RWPE2 (cell line): ENCODE measurements at regions not wholly inside any gene's neighbourhood (a gene's known extent, or its start where the extent isn't known, plus 50 kb on each side); places are given as distances from the start of the nearest gene placed in this dataset.
"Not testable (repeated sequence)": the region's sequence is repeated elsewhere in the genome, so short reads cannot be mapped to it uniquely, and the experiment has no call there.

ENCODE experiments used
- ATAC-seq: fragments of 200-7000 bp; cut with Tn5 transposase; 3 replicates; pipeline ENCODE4 v1.9.1; 2021; ENCODE audit warnings: low read depth
- DNase-seq: peaks from one replicate; pipeline ENCODE4 v3.0.0-alpha.2; 2020; ENCODE audit warnings: low spot score
- H3K27ac ChIP-seq: fragments of 450-650 bp; 2 replicates; pipeline ENCODE4 v1.5.1; 2017; ENCODE audit warnings: mild to moderate bottlenecking; ENCODE audit not compliant: poor library complexity, severe bottlenecking
- H3K27me3 ChIP-seq: fragments of 250-450 bp; sonication (Bioruptor Pico); 2 replicates; pipeline ENCODE4 v1.5.1; 2021; ENCODE audit warnings: mild to moderate bottlenecking, moderate library complexity; ENCODE audit not compliant: insufficient read depth, poor library complexity, severe bottlenecking
- H3K36me3 ChIP-seq: fragments of 250-450 bp; sonication (Bioruptor Pico); 2 replicates; pipeline ENCODE4 v1.5.1; 2020; ENCODE audit warnings: low read depth, mild to moderate bottlenecking, moderate library complexity
- H3K4me1 ChIP-seq: fragments of 250-450 bp; sonication (Bioruptor Pico); 2 replicates; pipeline ENCODE4 v1.5.1; 2021; ENCODE audit warnings: mild to moderate bottlenecking, moderate library complexity; ENCODE audit not compliant: insufficient read depth, poor library complexity, severe bottlenecking
- H3K4me3 ChIP-seq: fragments of 250-450 bp; sonication (Bioruptor Pico); 2 replicates; pipeline ENCODE4 v1.5.1; 2021; ENCODE audit warnings: mild to moderate bottlenecking, moderate library complexity; ENCODE audit not compliant: severe bottlenecking
- H3K9me3 ChIP-seq: fragments of 250-450 bp; sonication (Bioruptor Pico); 2 replicates; pipeline ENCODE4 v1.5.1; 2021; ENCODE audit warnings: mild to moderate bottlenecking, moderate library complexity; ENCODE audit not compliant: severe bottlenecking
- CTCF ChIP-seq: fragments of 450-650 bp; IDR thresholded peaks from one replicate; pipeline ENCODE4 v1.5.1; 2017; ENCODE audit warnings: mild to moderate bottlenecking, moderate library complexity; ENCODE audit not compliant: poor library complexity, severe bottlenecking

- no peaks in the 10 kb centered on the region for H3K9me3 ChIP-seq
- H3K27ac ChIP-seq: no peak overlapping the region
- no peaks in the 10 kb centered on the region for H3K36me3 ChIP-seq
- no peaks in the 10 kb centered on the region for H3K4me1 ChIP-seq
- DNase-seq (no peak), ATAC-seq (no peak)
- H3K4me3 ChIP-seq: no peak overlapping the region
- H3K27me3 ChIP-seq: no peaks in the 10 kb centered on the region
- no peak for TF ChIP-seq CTCF
Observed at GRCh38 chr7:13727751-13728150, 261.7 kb downstream of the ETV1 start.

- H3K36me3 ChIP-seq, ATAC-seq, DNase-seq, H3K4me3 ChIP-seq, H3K27ac ChIP-seq, H3K9me3 ChIP-seq, H3K27me3 ChIP-seq, H3K4me1 ChIP-seq: not testable (repeated sequence)
Observed at GRCh38 chr7:13728430-13728829, 261.0 kb downstream of the ETV1 start.

GRCh38 chr7:13731643-13732042 is 257.8 kb downstream of the ETV1 start:
- H3K27ac ChIP-seq: no peak overlapping the region
- ATAC-seq: no peak
- TF ChIP-seq CTCF: no peak
- no peaks in the 10 kb centered on the region for H3K9me3 ChIP-seq
- H3K36me3 ChIP-seq: no peaks in the 10 kb centered on the region
- no peaks in the 10 kb centered on the region for H3K4me1 ChIP-seq
- H3K4me3 ChIP-seq: no peak overlapping the region
- DNase-seq: no peak
- no peaks in the 10 kb centered on the region for H3K27me3 ChIP-seq

- Histone ChIP-seq H3K4me1 (no peaks in the 10 kb centered on the region), H3K4me3 (no peak overlapping the region), H3K36me3 (no peaks in the 10 kb centered on the region), H3K9me3 (no peaks in the 10 kb centered on the region), H3K27me3 (no peaks in the 10 kb centered on the region), H3K27ac (no peak overlapping the region)
- DNase-seq (no peak), ATAC-seq (no peak)
- TF ChIP-seq CTCF: no peak
Observed at GRCh38 chr7:13737563-13737962, 251.9 kb downstream of the ETV1 start.

- H3K27ac ChIP-seq: no peak overlapping the region
- no peaks in the 10 kb centered on the region for H3K4me1 ChIP-seq
- no peaks in the 10 kb centered on the region for H3K27me3 ChIP-seq
- no peak for TF ChIP-seq CTCF
- no peaks in the 10 kb centered on the region for H3K36me3 ChIP-seq
- DNase-seq (no peak), ATAC-seq (peak; percentile 35; the same call in 1 of the 3 replicates)
- no peak overlapping the region for H3K4me3 ChIP-seq
- no peaks in the 10 kb centered on the region for H3K9me3 ChIP-seq
Observed at GRCh38 chr7:13742126-13742525, 247.3 kb downstream of the ETV1 start.
